Neural crest cell (in vitro differentiated cells): ENCODE measurements at regions not wholly inside any gene's neighbourhood (a gene's known extent, or its start where the extent isn't known, plus 50 kb on each side); places are given as distances from the start of the nearest gene placed in this dataset.

Source experiments
- DNase-seq: peaks from one replicate; pipeline ENCODE4 v3.0.0; 2021; ENCODE audit warnings: low read depth, mixed read lengths, low spot score
- H3K27ac Mint-ChIP-seq: one replicate; pipeline ENCODE4 v1.8.0; 2021; ENCODE audit warnings: mild to moderate bottlenecking, mixed read lengths; ENCODE audit not compliant: unreplicated experiment
- H3K27me3 Mint-ChIP-seq: 2 replicates; pipeline ENCODE4 v1.8.0; 2021; ENCODE audit warnings: low read depth, mild to moderate bottlenecking, mixed read lengths
- H3K36me3 Mint-ChIP-seq: 2 replicates; pipeline ENCODE4 v1.8.0; 2021; ENCODE audit warnings: low read depth, mild to moderate bottlenecking, mixed read lengths
- H3K4me1 Mint-ChIP-seq: 2 replicates; pipeline ENCODE4 v1.8.0; 2021; ENCODE audit warnings: mixed read lengths
- H3K4me3 Mint-ChIP-seq: one replicate; pipeline ENCODE4 v1.8.0; 2021; ENCODE audit warnings: mild to moderate bottlenecking, mixed read lengths
- H3K9me3 Mint-ChIP-seq: 2 replicates; pipeline ENCODE4 v1.8.0; 2021; ENCODE audit warnings: mixed read lengths
- CTCF ChIP-seq: fragments of 200-600 bp; sonication (generic); conservative IDR thresholded peaks from 2 replicates; pipeline ENCODE4 v1.5.0; 2021; ENCODE audit warnings: antibody characterized with exemption, mild to moderate bottlenecking

DNA sequence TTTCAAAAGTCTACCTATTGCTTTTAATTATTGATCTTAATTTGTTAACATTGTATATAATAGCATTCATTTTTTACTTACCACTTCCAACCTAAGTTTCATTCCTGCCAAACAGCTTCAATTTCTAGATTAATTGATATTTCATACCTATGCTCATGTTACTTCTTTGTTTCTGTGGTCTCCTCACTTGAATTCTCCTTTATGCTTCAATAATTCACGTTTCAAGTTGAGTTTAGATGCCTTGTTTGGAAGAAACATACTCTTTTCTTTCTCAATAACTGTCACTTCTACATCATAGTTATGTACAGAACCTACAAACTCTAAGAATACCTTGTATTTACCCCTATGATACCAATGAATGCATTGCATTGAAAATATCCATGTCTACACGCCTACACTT, 862.2 kb upstream of the LRATD1 start:
- no peaks in the 10 kb centered on the region for H3K36me3 Mint-ChIP-seq
- H3K27ac Mint-ChIP-seq, result no peak overlapping the region

DNA sequence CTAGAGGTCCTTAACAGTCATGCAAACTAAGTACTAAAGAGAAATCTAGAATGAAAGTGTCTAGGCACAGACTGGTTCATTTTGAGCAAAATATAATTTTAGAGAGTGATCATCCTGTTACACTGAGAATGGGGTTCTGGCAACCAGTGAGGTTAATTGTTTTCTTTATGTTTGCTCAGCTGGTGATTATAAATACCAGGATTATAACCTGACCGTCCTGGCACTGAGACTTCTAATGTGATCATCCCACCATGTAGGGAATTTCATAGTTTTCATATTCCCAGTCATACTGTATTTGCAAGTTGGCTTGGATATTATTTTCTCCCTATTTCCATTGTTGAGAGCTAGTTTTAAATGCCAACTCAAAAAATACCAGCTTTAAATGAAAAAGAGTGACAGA, 852.5 kb upstream of the LRATD1 start:
- no peaks in the 10 kb centered on the region for H3K27me3 Mint-ChIP-seq
- H3K9me3 Mint-ChIP-seq, result no peaks in the 10 kb centered on the region
- H3K4me3 Mint-ChIP-seq, result no peak overlapping the region
- no peak overlapping the region for H3K27ac Mint-ChIP-seq
- H3K36me3 Mint-ChIP-seq, result no peaks in the 10 kb centered on the region
- H3K4me1 Mint-ChIP-seq, result no peaks in the 10 kb centered on the region
- DNase-seq, result no peak
- no peak for TF ChIP-seq CTCF

More for the DNA sequence above, 862.2 kb upstream of the LRATD1 start:
- Mint-ChIP-seq H3K4me3 (no peak overlapping the region), H3K4me1 (no peaks in the 10 kb centered on the region), H3K9me3 (no peaks in the 10 kb centered on the region), H3K27me3 (no peaks in the 10 kb centered on the region)
- no peak for DNase-seq
- no peak for TF ChIP-seq CTCF

- no peak overlapping the region for H3K4me3 Mint-ChIP-seq
- no peaks in the 10 kb centered on the region for H3K36me3 Mint-ChIP-seq
- no peaks in the 10 kb centered on the region for H3K4me1 Mint-ChIP-seq
- H3K27ac Mint-ChIP-seq, result no peak overlapping the region
- no peak for TF ChIP-seq CTCF
- H3K27me3 Mint-ChIP-seq, result no peaks in the 10 kb centered on the region
- DNase-seq, result no peak
- no peaks in the 10 kb centered on the region for H3K9me3 Mint-ChIP-seq
Observed at GRCh38 chr2:13791019-13791547, 841.4 kb upstream of the LRATD1 start.

DNA sequence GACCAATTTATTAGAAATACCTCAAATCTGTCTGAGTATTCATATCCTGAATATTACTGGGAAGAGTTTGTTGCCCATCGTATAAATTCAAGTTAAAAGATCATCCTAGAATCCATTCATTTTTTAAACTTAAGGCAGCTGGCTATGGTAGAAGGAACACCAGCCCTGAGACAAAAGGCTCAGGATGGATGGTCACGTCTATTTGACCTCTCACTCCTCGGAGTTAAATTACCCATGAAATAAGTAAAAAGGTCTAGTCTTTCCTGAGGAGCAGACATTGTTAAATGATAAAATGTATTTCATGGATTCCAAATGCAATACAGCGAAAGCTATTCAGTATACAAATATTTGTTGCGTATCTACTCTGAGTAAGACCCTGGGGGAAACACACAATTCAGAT, 826.0 kb upstream of the LRATD1 start:
- no peak for DNase-seq
- Mint-ChIP-seq H3K27ac (no peak overlapping the region), H3K4me3 (no peak overlapping the region), H3K36me3 (no peaks in the 10 kb centered on the region), H3K27me3 (no peaks in the 10 kb centered on the region), H3K9me3 (no peaks in the 10 kb centered on the region), H3K4me1 (peaks cover 5% of the 10 kb centered on the region)
- TF ChIP-seq CTCF, result no peak

- Mint-ChIP-seq H3K9me3 (no peaks in the 10 kb centered on the region), H3K4me1 (no peaks in the 10 kb centered on the region), H3K27me3 (no peaks in the 10 kb centered on the region)
Observed at GRCh38 chr2:13813236-13813635, 819.3 kb upstream of the LRATD1 start.

More at GRCh38 chr2:13813236-13813635, 819.3 kb upstream of the LRATD1 start:
- Mint-ChIP-seq H3K4me3 (no peak overlapping the region), H3K36me3 (no peaks in the 10 kb centered on the region), H3K27ac (no peak overlapping the region)
- no peak for DNase-seq
- TF ChIP-seq CTCF, result no peak
